ENCODE measurements at regions not wholly inside any gene's neighbourhood (a gene's known extent, or its start where the extent isn't known, plus 50 kb on each side); places are given as distances from the start of the nearest gene placed in this dataset.
"Not testable (repeated sequence)": the region's sequence is repeated elsewhere in the genome, so short reads cannot be mapped to it uniquely, and the experiment has no call there.

GRCh38 chr4:126859872-126860271, 772.9 kb upstream of the INTU start:
- DNase-seq (ENCODE audit: low spot score), result no peak

GRCh38 chr4:126860308-126860707, 772.4 kb upstream of the INTU start:
- no peak for DNase-seq (ENCODE audit: low spot score)

- DNase-seq (ENCODE audit: low spot score), result no peak
Observed at GRCh38 chr4:126869967-126870366, 762.8 kb upstream of the INTU start.

- no peak for DNase-seq (ENCODE audit: low spot score)
Observed at GRCh38 chr4:126871810-126872209, 760.9 kb upstream of the INTU start.

- no peak for DNase-seq (ENCODE audit: low spot score)
Observed at GRCh38 chr4:126874533-126874932, 758.2 kb upstream of the INTU start.

- DNase-seq (ENCODE audit: low spot score), result no peak
Observed at GRCh38 chr4:126888968-126889367, 743.8 kb upstream of the INTU start.

GRCh38 chr4:126890383-126890782, 742.4 kb upstream of the INTU start:
- no peak for DNase-seq (ENCODE audit: low spot score)

- peak; percentile 47 for DNase-seq (ENCODE audit: low spot score)
Observed at GRCh38 chr4:126890994-126891393, 741.8 kb upstream of the INTU start.

- no peak for DNase-seq (ENCODE audit: low spot score)
Observed at GRCh38 chr4:126894963-126895362, 737.8 kb upstream of the INTU start.

GRCh38 chr4:126895988-126896570, 736.7 kb upstream of the INTU start:
- no peak for DNase-seq (ENCODE audit: low spot score)

GRCh38 chr4:126897038-126897437, 735.7 kb upstream of the INTU start:
- no peak for DNase-seq (ENCODE audit: low spot score)

- no peak for DNase-seq (ENCODE audit: low spot score)
Observed at GRCh38 chr4:126898815-126899214, 733.9 kb upstream of the INTU start.

- no peak for DNase-seq (ENCODE audit: low spot score)
Observed at GRCh38 chr4:126899331-126899801, 733.4 kb upstream of the INTU start.

- peak; percentile 44 for DNase-seq (ENCODE audit: low spot score)
Observed at GRCh38 chr4:126906466-126906865, 726.3 kb upstream of the INTU start.

GRCh38 chr4:126907389-126907788, 725.4 kb upstream of the INTU start:
- DNase-seq (ENCODE audit: low spot score), result no peak

- DNase-seq (ENCODE audit: low spot score), result no peak
Observed at GRCh38 chr4:126916049-126916625, 716.6 kb upstream of the INTU start.

GRCh38 chr4:126916626-126917140, 716.1 kb upstream of the INTU start:
- DNase-seq (ENCODE audit: low spot score), result no peak

GRCh38 chr4:126922328-126922938, 710.3 kb upstream of the INTU start:
- not testable (repeated sequence) for DNase-seq (ENCODE audit: low spot score)

GRCh38 chr4:126924237-126924636, 708.5 kb upstream of the INTU start:
- no peak for DNase-seq (ENCODE audit: low spot score)

- DNase-seq (ENCODE audit: low spot score), result not testable (repeated sequence)
Observed at GRCh38 chr4:126930059-126930458, 702.7 kb upstream of the INTU start.

GRCh38 chr4:126935801-126936200, 697.0 kb upstream of the INTU start:
- DNase-seq (ENCODE audit: low spot score), result no peak

- DNase-seq (ENCODE audit: low spot score), result no peak
Observed at GRCh38 chr4:126937342-126937741, 695.4 kb upstream of the INTU start.

- DNase-seq (ENCODE audit: low spot score), result no peak
Observed at GRCh38 chr4:126937846-126938422, 694.8 kb upstream of the INTU start.
